ENCODE measurements at regions not wholly inside any gene's neighbourhood (a gene's known extent, or its start where the extent isn't known, plus 50 kb on each side); places are given as distances from the start of the nearest gene placed in this dataset.
A peak's percentile ranks its signal among the peaks of the same experiment; 100 is the strongest.
"Not testable (repeated sequence)": the region's sequence is repeated elsewhere in the genome, so short reads cannot be mapped to it uniquely, and the experiment has no call there.

DNA sequence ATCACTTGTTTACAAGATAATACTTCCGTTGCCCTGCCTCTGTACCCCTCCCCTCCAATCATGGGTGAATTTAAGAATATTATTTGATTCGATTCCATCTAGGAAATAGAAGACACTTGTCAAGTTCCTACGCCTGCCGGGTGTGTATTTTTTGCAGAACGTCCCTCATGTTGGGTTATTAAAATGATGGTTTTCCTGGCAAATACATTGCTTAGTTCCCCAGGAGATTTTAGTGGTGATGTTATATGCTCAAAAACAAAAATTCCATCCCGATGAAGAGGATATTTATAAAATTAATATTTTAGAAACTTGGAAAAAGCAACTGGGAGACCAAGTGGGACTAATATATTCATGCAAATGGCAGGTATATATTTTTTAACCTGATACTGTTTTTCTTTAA, 548.4 kb downstream of the EDEM1 start:
- FAIRE-seq (no peak), DNase-seq (ENCODE audit: low spot score) (no peak)

DNA sequence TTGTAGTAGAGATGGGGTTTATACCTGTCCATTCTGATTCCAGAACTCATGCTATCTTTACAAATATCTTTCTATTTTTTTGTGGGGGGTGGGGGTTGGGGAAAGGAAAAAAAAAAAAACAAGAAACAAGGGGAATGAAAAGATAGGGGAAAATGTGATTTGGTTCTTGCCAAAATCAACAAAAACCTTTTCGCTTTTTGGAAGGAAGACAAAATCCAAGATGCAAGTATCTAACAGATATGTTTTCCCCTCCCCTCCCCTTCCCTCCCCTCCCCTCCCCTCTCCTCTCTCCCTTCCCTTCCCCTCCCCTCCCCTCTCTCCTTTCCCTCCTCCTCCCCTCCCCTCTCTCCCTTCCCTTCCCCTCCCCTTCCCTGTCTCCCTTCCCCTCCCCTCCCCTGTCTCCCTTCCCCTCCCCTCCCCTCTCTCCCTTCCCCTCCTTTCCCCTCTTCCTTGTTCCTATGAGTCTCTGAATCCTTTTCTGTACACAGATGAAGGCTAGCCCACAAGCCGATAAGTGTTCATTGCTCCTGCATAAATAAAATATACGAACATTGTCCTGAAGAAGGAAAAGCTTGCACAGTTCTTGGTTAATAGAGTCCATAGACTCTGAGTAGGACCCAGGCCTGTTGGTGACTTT, 551.9 kb downstream of the EDEM1 start:
- no peak for FAIRE-seq
- no peak for DNase-seq (ENCODE audit: low spot score)

DNA sequence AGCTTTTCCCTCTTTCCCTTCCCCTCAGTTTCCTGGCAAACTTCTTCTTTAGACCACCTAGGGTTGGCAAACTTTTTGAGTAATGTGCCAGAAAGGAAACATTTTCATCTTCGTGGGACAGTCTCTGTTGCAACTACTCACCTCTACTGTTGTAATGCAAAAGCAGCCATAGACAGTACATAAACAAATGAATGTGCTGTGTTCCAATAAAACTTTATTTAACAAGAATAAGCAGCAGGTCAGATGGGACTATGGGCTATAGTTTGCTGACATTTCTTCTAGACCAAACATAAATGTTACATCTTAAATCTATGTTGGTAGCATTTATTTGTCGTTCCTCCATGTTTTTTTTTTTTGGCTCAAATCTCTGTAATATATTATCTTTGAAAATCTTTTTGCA, 552.4 kb downstream of the EDEM1 start:
- DNase-seq (ENCODE audit: low spot score) (no peak), FAIRE-seq (no peak)

DNA sequence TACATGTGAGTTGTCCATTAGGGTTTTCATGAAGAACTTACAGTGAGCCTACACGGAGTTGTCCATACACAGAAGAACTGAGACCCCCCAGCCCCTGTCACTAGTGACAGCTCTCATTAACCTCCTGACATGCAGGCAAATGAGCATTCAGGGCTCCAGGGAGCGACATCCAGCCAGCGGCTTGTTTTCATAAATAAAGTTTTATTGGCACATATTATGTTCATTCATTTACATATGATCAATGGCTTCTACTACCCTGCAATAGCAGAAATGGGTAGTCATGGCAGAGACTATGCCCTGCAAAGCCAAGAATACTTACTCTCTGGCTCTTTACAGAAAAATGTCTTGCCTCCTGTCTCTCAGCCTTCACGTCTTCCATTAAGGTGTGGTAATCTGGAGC, 553.5 kb downstream of the EDEM1 start:
- FAIRE-seq (no peak), DNase-seq (ENCODE audit: low spot score) (no peak)

DNA sequence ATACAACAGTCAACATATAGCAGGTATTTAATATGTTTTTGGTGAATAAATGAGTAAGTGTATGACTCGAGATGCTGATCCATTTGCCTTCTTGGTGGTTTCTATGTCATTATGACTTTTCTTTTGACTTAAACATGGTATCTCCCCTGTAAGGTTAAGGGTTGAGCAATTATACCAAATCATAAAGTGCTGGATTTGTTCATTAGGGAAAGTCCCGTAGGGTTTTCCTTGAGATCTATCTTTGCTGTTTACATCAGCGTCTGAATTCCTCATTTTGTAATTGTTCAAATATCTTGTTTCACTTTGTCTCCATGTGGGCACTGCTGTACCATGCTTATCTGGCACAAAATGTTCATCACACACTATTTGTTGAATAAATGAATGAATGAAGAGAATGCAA, 562.6 kb downstream of the EDEM1 start:
- DNase-seq (ENCODE audit: low spot score) (no peak), FAIRE-seq (no peak)

DNA sequence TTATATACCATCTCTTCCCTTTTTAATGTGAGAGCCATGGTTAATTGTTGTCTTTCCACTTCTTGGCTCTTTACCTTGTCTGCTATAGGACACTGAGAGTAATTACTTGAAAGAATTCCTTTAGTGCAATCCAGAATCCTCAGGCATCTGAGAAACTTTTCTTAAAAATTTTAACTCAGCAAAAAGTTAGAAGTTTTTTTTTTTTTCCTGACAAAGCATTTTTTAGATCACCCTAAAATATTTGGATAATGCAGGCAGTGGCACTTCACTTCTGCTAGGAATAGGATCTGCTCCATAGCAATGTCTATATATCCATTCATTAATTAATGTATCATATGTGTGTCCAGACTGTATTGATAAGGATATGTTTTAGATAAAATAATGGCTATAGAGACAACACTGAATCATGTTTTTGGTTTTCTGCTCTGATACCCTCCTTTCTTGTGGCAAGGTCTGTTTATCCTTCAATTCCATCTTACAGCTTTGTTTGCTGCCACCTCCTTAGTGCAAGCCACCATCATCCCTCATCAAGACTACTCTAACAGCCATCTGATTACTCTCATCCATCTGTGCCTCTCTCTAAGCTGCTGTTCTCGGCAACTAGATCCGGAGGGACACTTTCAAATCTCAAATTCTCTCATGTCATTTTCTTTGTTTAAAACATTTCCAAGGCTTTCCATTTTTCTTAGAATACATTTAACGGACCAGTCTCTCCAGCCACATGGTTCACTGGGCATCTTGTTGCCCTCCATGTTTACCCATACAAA, 563.5 kb downstream of the EDEM1 start:
- FAIRE-seq: no peak
- no peak for DNase-seq (ENCODE audit: low spot score)

DNA sequence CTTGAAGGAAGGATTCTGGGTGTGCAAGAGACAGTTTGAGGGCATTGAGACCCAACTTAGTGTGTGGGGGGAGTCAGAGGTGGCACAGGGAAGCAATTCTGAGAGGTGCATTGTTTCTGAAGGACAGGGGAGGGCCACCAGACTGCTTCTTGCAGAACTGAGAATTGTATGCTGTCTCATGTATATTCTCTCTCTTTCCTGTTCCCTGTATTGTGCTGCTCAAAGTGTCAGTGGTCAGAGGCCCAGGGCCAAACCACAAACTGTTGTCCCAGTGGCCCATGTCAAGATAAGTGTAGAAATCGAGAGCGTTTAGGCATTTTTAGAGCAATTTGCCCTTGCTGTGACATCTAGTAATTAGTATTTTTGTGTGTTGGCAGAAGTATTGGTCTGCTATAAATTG, 567.1 kb downstream of the EDEM1 start:
- FAIRE-seq (no peak), DNase-seq (ENCODE audit: low spot score) (no peak)

DNA sequence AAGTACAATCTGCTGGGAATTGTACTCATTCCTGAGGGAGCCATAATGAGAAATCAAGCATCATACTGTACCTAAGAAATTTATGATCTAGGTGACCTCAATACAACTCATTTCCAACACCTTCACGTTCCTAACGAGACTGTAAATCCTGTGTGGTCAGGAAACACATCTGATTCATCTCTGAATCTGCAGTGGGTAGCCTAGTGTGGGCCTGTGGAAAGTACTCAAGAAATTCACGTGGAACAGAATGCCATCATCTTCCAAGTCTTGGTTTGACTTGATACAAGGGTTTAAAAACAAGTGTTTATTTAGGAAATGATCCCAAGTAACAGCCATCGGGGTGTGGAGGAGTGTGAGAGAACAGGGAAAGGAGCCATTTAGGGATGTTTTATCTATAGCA, 568.9 kb downstream of the EDEM1 start:
- FAIRE-seq (no peak), DNase-seq (ENCODE audit: low spot score) (no peak)

DNA sequence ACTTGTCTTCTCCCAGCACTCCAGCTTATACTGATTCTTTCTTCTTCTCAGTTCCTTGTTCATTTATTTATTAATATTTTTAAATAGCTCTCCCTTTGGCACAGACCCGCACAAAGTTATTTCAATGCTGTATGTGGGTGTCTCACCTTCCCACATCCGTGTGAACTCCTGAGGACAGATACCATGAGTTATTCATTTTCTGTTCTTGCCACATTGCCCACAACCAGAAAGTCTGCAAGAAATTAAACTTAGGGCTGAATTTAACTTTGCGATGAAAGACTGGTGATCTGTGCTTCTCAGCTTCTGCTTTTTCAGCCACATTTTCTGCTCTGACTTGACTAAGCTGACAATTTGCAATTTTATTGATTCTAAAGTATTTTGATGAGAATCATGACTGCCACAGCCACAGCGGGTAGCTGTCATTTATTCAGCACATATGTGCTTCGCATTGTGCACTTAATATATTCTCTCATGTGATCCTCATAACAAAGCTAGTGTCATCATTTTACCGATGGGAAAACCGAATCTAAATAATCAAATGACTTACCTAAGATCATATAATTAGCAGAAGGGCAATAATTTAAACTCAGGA, 569.8 kb downstream of the EDEM1 start:
- no peak for DNase-seq (ENCODE audit: low spot score)
- FAIRE-seq: no peak

DNA sequence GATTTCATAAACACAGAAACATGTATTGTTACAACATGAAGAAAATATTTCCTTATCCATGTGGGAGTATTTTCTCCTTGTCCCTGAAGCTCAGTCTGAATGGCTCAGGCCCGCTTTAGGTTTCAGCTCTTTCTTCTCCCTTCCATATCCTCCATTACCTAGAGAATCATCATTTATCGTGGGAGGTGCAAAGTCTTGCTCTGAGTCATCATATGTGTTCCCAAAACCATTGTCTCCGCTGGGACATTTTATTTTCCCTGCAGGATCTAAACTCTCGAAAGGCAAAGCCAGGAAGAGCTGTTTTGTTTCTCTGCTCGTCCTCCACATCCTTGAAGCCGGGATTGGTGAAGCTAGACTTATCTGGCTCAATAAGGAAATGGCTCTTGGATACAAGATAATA, 571.2 kb downstream of the EDEM1 start:
- FAIRE-seq: no peak

DNA sequence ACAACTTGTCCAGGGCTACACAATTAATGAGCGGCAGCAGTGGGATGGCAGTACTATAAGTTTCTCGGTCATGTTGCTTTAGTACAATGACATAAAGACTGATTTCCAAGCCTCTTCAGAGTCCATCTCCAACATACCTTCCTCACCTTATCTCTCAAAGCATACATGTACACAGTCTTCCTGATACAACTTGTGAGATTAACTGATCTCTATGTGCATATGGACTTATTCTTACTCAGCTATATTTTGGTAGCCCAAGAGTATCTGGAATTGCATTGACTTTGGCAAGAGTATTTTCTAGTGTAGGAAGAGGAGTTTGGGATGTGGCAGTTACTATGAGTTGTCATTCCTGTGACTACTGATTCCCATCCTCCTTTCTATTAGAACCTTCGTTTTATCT, 575.0 kb downstream of the EDEM1 start:
- DNase-seq (ENCODE audit: low spot score): no peak
- no peak for FAIRE-seq

More for the DNA sequence above, 571.2 kb downstream of the EDEM1 start:
- no peak for DNase-seq (ENCODE audit: low spot score)

DNA sequence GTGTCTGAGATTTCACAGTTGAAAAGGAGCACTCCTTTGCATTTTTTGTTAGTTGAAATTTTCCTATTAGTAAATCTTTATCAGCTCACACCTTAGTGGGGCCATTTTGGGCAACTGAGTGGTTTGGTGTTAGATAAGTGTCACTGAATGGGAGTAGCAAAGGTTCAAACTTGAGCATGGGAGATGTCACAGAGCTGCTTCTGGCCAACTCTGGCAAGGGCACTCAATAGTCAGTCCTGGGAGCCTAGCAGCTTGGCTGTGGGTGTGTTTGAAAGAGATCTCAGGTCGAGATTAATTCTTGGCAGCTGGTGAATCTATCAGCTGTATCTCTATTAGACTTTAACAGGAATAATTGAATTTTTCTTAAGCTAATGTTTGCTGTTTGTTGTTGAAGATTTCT, 579.3 kb downstream of the EDEM1 start:
- FAIRE-seq: no peak

DNA sequence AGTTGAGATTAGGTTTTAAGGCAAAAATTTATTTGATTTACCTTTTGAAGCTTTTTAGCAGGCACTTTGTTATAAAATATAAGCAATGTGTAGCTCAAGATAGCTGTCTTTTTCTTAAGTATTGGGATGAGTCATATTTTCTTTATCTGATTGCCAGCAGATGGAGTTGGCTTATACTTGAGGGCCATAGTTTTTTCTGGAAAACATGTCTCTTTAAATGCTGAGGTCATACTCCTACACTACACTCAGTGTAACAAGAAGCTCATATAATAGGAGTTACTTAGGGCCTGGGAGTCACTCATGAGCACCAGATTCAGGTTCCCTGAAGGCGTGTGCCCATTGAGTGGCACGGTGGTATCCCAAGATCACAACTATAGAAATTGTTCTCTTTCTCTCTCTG, 579.8 kb downstream of the EDEM1 start:
- no peak for FAIRE-seq
- no peak for DNase-seq (ENCODE audit: low spot score)

More for the DNA sequence above, 579.3 kb downstream of the EDEM1 start:
- DNase-seq (ENCODE audit: low spot score): no peak

DNA sequence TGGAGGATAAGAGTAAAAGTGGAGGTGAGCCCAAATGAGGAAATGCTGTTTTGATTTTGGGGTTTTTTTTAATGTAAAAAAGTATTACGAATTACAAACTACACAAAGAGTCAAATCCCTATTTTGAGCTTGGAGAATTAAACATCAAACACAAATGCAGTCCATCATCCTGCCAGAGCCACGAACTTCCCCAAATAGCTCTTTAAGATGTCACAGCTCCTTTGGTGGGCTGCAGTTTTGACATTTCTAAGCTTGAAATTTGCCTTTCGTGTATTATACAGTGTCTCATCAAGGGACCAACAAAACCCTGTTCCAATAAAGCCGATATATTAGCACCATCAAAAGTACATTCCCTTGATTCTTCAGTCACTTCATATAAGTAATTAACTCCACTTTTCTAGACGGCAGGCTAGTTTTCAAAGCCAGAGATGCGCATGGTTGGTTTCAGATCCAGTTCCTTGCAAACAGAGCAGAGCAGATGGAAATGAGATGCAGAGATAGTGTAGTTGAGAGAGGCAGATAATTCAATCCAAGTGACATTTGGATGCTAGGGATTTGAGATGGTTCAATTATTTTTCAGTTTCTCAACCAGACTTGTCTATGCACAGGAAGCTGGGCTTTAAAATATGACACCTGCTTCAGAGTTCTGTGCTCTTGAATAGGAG, 580.9 kb downstream of the EDEM1 start:
- DNase-seq (ENCODE audit: low spot score): no peak
- no peak for FAIRE-seq

DNA sequence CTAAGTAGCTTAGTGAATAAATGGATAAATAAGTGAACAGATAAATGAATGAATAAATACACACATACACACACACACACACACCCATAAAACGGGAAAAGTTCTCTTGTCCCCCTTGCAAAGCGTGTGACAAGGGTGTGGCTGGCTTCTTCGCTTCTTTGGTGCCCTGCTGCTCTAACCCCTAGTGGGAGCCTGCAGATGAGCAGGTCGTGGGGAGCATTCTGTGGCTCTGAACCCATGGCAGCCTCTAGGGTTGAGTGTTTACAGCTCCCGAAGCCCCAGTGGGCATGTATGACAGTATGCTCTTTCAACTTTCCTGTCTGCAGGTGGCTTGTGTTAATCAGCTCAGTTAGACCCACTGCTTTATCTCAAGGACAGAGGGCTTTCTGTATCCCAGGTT, 582.3 kb downstream of the EDEM1 start:
- FAIRE-seq: no peak

DNA sequence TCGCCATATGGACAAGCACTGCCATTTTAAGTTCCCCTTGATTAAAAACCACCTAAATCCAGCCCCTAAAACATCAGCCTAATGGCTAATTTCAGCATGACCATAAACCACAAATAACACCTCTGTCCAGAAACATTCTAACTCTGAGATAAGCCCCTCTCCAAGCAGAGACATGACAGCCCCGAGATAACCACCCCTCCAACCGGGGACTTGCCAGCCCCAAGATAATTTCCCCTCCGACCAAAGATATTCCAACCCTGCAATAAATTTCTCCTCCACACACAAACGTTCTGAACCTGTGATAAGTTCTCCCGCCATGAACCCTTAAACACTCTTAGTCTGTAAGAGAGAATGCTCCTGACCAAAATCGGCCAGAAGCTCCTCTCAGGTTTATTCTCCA, 586.8 kb downstream of the EDEM1 start:
- DNase-seq (ENCODE audit: low spot score): no peak
- FAIRE-seq: no peak

More for the DNA sequence above, 582.3 kb downstream of the EDEM1 start:
- DNase-seq (ENCODE audit: low spot score): no peak

DNA sequence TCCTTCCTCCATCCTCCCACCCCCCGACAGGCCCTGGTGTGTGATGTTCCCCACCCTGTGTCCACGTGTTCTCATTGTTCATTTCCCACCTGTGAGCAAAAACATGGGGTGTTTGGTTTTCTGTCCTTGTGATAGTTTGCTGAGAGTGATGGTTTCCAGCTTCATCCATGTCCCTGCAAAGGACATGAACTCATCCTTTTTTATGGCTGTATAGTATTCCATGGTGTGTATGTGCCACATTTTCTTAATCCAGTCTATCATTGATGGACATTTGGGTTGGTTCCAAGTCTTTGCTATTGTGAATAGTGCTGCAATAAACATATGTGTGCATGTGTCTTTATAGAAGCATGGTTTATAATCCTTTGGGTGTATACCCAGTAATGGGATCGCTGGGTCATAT, 587.6 kb downstream of the EDEM1 start:
- not testable (repeated sequence) for FAIRE-seq; DNase-seq (ENCODE audit: low spot score)

DNA sequence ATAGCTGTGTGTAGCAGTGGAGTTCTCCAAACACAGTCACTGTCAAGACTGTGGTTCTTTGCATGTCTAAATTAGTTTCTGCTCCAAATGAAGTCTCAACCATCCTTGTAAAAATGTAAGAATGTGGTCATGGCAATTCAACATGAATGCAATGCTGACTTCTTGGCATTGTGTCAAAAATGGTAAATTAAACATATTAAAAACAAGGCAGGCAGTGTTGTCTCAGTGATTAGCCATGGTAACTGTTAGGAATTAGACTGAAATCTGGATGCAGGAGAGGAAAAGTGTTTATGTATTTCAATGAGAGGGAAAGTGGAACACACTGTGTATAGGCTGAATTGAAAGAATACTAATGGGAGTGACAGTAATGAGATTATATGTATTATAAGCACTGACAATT, 597.2 kb downstream of the EDEM1 start:
- FAIRE-seq (no peak), DNase-seq (ENCODE audit: low spot score) (no peak)

DNA sequence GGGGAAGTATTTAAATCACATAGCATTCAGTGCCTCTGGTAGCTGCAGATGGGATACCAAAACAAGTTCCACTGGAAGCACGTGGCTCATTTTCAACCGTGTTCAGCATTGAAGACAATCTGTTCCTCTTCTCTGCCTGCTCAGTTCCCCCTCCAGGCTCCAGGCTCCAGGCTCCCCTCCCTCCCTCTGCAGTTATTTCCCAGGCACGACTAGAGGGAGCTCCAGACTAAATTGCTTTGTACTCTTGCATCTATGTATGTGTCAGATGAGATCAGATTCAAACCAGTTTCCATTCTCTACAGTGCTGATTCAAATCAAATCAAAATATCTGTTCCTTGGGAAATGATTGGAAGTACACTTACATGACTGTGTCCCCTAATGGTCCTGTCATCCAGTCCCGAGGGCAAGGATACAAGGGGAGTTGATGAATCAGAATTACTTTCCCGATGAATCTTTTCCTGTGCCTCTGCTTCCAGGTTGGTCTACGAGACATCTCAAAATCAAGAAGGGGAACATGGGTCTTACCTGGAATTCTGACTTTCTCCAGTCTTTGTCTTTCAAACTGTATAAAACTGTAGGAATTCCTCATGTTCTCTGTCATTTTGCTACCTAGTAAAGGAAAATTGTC, 600.5 kb downstream of the EDEM1 start:
- DNase-seq (ENCODE audit: low spot score) (peak; percentile 35), FAIRE-seq (no peak)

DNA sequence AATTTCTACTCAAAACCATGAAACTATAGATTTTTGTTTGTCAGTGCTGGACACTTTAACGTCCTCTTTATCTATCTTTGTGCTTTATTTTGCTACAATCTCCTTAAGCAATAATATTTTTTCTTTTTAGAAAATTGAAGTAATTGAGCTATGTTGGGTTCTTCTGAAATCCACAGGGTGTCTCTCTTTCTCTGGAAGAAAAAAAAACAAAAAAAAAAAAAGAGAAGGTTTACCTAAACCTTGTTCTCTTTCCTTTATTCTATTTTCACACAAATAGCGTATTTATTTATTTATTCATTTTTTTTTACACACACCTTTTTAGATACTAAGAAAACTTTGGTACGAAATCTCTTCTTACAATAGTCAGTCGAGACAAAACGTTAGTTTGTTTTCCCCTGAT, 601.0 kb downstream of the EDEM1 start:
- no peak for DNase-seq (ENCODE audit: low spot score)
- no peak for FAIRE-seq

DNA sequence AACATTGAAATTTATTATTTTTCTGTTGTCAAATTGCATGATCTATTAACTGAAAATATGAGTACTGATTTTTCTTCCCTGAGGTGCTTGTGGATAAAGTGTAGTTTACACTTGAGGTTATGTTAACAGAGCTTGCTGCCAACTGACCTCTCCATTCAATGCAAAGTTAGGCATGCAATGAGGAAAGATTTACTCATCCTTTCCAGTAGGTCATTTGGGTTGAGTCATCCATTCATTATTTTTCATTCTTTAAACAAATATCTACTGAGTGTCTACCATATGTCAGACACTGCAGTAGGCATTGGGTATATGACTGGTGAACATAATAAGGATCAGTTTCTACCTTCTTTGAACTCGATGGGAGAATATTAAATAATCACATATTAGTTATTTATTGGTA, 604.1 kb downstream of the EDEM1 start:
- FAIRE-seq: no peak
- peak; percentile 37 for DNase-seq (ENCODE audit: low spot score)

DNA sequence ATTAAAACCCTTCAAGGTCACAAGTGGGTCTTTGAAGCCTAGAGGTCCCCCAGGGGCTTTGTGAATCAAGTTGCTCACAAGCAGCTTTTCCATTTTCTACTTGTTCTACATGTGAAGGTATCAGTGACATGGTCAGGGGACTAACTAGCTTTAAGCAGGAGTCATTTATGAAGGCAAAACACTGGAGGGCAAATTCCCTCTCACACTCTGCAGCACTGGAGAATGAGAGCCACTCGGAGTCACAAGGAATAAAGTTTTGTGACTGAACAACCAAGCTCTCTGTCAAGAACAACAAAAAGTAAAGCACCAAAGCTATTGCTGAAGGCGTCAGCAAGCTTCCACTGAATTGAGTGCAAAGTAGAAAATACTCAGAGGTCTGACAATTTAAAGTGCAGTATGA, 609.0 kb downstream of the EDEM1 start:
- DNase-seq (ENCODE audit: low spot score): no peak
- no peak for FAIRE-seq

Data from urothelium cell line (cell line).